Endothelial cell of umbilical vein (primary cell): ENCODE measurements at regions not wholly inside any gene's neighbourhood (a gene's known extent, or its start where the extent isn't known, plus 50 kb on each side); places are given as distances from the start of the nearest gene placed in this dataset.

ENCODE experiments used
- EZH2 ChIP-seq: IDR thresholded peaks from 2 replicates; pipeline ENCODE4 v1.6.1; 2012; ENCODE audit warnings: borderline replicate concordance, low read depth, mild to moderate bottlenecking, moderate library complexity, low read length, inconsistent platforms; ENCODE audit not compliant: severe bottlenecking
- FOS ChIP-seq: IDR thresholded peaks from 2 replicates; pipeline ENCODE4 v1.6.1; 2011; ENCODE audit warnings: mild to moderate bottlenecking, low read length, moderate library complexity, borderline replicate concordance; ENCODE audit not compliant: insufficient read depth
- GATA2 ChIP-seq: IDR thresholded peaks from 2 replicates; pipeline ENCODE4 v1.7.0; 2011; ENCODE audit warnings: low read depth, mild to moderate bottlenecking, moderate library complexity, mixed read lengths, low read length; ENCODE audit not compliant: insufficient read length, insufficient read depth
- JUN ChIP-seq: IDR thresholded peaks from 2 replicates; pipeline ENCODE4 v1.6.1; 2011; ENCODE audit warnings: borderline replicate concordance, low read depth; ENCODE audit not compliant: insufficient read length, insufficient read depth
- MYC ChIP-seq: IDR thresholded peaks from one replicate; pipeline ENCODE4 v1.6.1; 2011; ENCODE audit warnings: mild to moderate bottlenecking, low read depth, low read length
- POLR2A ChIP-seq: IDR thresholded peaks from 2 replicates; pipeline ENCODE4 v1.6.1; 2012; ENCODE audit warnings: low read depth, mild to moderate bottlenecking, control low read depth, low read length
- POLR2AphosphoS5 ChIP-seq: IDR thresholded peaks from 2 replicates; pipeline ENCODE4 v1.6.1; 2012; ENCODE audit warnings: low read depth, mild to moderate bottlenecking, control low read depth, low read length, moderate library complexity; ENCODE audit not compliant: insufficient read depth
- TF ChIP-seq, protein P1 (sequence below), 2 donors: IDR thresholded peaks; 1 replicate in 1 of 2; 2 replicates in 1 of 2; pipeline ENCODE4 v1.5.1; 2011; ENCODE audit warnings: low read length in 2 of 2, mild to moderate bottlenecking in 2 of 2, moderate library complexity in 2 of 2, control low read depth in 1 of 2, inconsistent platforms in 1 of 2, low read depth in 1 of 2; ENCODE audit not compliant: insufficient read depth in 1 of 2; ENCODE audit errors: extremely low read depth in 1 of 2
- TF ChIP-seq, protein P2 (sequence below): IDR thresholded peaks from 2 replicates; pipeline ENCODE4 v1.6.1; 2011; ENCODE audit not compliant: insufficient read depth, insufficient read length

DNA sequence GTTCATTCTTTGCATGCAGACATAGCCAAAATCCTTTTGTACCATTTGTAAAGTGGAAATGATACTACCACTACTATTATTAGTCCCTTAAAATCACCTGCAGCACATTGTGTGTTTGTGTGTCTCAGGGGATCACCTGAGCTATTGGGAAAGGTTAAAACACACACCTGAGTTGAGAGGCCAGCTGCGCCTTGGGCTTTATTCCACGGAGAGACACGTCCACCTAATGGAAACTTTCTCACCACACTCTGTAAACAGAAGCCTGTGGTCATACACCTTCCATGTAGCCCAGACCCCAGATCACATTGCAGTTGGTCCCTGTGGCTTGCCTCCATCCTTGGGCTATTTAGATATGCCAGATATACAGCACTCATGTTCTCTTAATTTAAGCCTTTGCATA lies 81.8 kb upstream of the SH3BP4 start:
- TF ChIP-seq POLR2A, result no peak
- no peak for TF ChIP-seq MYC
- TF ChIP-seq EZH2, result no peak
- TF ChIP-seq, protein P1, sequence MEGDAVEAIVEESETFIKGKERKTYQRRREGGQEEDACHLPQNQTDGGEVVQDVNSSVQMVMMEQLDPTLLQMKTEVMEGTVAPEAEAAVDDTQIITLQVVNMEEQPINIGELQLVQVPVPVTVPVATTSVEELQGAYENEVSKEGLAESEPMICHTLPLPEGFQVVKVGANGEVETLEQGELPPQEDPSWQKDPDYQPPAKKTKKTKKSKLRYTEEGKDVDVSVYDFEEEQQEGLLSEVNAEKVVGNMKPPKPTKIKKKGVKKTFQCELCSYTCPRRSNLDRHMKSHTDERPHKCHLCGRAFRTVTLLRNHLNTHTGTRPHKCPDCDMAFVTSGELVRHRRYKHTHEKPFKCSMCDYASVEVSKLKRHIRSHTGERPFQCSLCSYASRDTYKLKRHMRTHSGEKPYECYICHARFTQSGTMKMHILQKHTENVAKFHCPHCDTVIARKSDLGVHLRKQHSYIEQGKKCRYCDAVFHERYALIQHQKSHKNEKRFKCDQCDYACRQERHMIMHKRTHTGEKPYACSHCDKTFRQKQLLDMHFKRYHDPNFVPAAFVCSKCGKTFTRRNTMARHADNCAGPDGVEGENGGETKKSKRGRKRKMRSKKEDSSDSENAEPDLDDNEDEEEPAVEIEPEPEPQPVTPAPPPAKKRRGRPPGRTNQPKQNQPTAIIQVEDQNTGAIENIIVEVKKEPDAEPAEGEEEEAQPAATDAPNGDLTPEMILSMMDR (IDR thresholded peaks at IDR 0.05; ENCODE audit: extremely low read depth in 1 of 2, insufficient read depth in 1 of 2, low read depth in 1 of 2, low read length in 2 of 2), result no peak
- no peak for TF ChIP-seq GATA2
- TF ChIP-seq FOS, result no peak
- no peak for TF ChIP-seq POLR2AphosphoS5
- TF ChIP-seq, protein P2, sequence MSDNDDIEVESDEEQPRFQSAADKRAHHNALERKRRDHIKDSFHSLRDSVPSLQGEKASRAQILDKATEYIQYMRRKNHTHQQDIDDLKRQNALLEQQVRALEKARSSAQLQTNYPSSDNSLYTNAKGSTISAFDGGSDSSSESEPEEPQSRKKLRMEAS, result no peak
- TF ChIP-seq JUN, result no peak
